ENCODE measurements at regions not wholly inside any gene's neighbourhood (a gene's known extent, or its start where the extent isn't known, plus 50 kb on each side); places are given as distances from the start of the nearest gene placed in this dataset.

DNA sequence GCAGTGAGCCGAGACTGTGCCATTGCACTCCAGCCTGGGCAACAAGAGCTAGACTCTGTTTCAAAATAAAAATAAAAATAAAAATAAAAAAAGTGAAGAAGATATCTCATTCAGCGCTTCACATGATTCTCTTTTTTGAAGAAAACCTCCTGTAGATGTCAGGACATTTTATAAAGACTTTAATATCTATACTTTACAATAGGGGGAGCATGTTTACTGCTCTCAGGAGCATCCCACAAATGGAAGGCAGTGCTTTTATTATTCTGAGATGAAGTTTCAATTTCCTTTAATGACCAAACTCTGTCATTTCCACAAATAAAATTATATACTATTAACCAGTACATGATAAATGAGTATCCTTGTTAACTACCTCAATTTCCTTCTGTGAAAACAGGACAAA, 118.7 kb upstream of the MYOCD start:
- Mint-ChIP-seq H3K27ac (ENCODE audit: unreplicated experiment) (no peak overlapping the region), H3K4me1 (ENCODE audit: low read depth) (peaks cover 28% of the 10 kb centered on the region), H3K36me3 (ENCODE audit: low read depth) (no peaks in the 10 kb centered on the region), H3K4me3 (ENCODE audit: unreplicated experiment) (no peak overlapping the region), H3K27me3 (ENCODE audit: low read depth) (no peaks in the 10 kb centered on the region), H3K9me3 (ENCODE audit: low read depth) (no peaks in the 10 kb centered on the region)
- TF ChIP-seq, protein P1, sequence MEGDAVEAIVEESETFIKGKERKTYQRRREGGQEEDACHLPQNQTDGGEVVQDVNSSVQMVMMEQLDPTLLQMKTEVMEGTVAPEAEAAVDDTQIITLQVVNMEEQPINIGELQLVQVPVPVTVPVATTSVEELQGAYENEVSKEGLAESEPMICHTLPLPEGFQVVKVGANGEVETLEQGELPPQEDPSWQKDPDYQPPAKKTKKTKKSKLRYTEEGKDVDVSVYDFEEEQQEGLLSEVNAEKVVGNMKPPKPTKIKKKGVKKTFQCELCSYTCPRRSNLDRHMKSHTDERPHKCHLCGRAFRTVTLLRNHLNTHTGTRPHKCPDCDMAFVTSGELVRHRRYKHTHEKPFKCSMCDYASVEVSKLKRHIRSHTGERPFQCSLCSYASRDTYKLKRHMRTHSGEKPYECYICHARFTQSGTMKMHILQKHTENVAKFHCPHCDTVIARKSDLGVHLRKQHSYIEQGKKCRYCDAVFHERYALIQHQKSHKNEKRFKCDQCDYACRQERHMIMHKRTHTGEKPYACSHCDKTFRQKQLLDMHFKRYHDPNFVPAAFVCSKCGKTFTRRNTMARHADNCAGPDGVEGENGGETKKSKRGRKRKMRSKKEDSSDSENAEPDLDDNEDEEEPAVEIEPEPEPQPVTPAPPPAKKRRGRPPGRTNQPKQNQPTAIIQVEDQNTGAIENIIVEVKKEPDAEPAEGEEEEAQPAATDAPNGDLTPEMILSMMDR (IDR thresholded peaks at IDR 0.05) = peak; percentile 69
- DNase-seq (ENCODE audit: low spot score) = no peak

DNA sequence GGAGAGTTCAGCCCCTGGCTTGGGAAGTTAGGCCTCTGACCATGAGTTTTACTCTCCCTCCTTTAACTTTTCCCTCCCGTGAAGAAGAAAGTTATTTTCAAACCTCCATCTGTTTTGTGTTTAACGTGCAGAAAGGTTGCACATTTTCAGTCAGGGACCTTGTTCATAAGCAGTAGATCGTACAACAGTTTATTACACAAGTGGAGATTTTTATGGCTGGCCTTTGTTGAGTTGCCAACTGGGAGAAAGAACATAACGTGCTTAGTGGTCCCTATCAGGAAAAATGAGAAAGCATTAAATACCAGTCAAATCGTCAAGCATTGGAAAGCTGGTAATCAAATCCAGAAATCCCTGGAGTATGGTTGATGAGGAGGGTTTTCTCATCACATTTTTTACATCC, 117.9 kb upstream of the MYOCD start:
- no peaks in the 10 kb centered on the region for H3K27me3 Mint-ChIP-seq (ENCODE audit: low read depth)
- no peak overlapping the region for H3K4me3 Mint-ChIP-seq (ENCODE audit: unreplicated experiment)
- no peak for DNase-seq (ENCODE audit: low spot score)
- H3K9me3 Mint-ChIP-seq (ENCODE audit: low read depth) = no peaks in the 10 kb centered on the region
- TF ChIP-seq, protein P1 (IDR thresholded peaks at IDR 0.05) = no peak
- H3K36me3 Mint-ChIP-seq (ENCODE audit: low read depth) = no peaks in the 10 kb centered on the region
- H3K4me1 Mint-ChIP-seq (ENCODE audit: low read depth) = peaks cover 32% of the 10 kb centered on the region
- H3K27ac Mint-ChIP-seq (ENCODE audit: unreplicated experiment) = no peak overlapping the region

DNA sequence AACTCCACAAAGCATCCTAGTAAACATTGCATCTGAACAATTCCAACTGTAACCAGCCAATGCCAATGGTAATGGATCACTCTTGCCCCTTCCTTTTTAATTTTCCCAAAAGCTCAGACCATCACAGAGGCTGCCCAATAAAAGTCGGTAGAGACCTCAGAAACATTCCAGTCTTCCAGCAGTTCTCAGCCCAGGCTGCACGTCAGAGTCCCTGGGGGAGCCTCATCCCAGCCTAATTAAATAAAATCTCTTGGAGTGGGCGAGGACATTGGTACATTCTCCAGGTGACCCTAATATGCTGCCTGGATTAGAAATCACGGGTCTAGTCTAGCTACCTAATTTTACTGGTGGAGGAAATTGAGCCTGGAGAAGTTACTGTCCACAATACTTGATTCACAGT, 117.1 kb upstream of the MYOCD start:
- no peaks in the 10 kb centered on the region for H3K27me3 Mint-ChIP-seq (ENCODE audit: low read depth)
- no peak overlapping the region for H3K4me3 Mint-ChIP-seq (ENCODE audit: unreplicated experiment)
- no peak for DNase-seq (ENCODE audit: low spot score)
- H3K9me3 Mint-ChIP-seq (ENCODE audit: low read depth) = no peaks in the 10 kb centered on the region
- TF ChIP-seq, protein P1 (IDR thresholded peaks at IDR 0.05) = peak; percentile 2
- H3K27ac Mint-ChIP-seq (ENCODE audit: unreplicated experiment) = peak overlapping the region; percentile 96
- H3K4me1 Mint-ChIP-seq (ENCODE audit: low read depth) = peaks cover 37% of the 10 kb centered on the region
- H3K36me3 Mint-ChIP-seq (ENCODE audit: low read depth) = no peaks in the 10 kb centered on the region

DNA sequence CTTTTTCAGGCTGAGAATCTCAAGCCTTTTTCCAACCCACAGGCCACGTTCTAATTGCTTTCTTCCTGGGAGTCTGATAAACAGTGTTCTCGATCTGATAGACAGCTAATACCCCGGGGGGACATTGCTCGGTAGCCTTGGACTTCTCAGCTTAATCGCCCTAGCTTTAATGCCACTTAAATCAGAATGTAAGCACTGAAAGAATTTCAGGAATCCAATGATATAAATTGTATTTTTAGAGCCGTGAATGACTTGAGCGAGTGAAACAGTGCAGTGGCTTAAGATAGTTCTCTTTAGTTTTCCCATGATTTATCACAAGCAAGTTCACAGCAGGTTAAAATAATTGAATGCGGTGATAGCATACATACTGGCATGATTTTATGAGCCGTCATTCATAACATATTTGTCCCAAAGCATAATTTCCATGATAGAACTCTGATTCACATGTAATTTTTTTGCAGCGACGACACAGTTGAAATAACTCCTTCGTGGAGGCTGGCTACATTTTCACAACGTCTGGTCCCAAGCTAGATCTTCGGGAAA, 116.1 kb upstream of the MYOCD start:
- Mint-ChIP-seq H3K27me3 (ENCODE audit: low read depth) (no peaks in the 10 kb centered on the region), H3K9me3 (ENCODE audit: low read depth) (no peaks in the 10 kb centered on the region), H3K4me1 (ENCODE audit: low read depth) (peaks cover 45% of the 10 kb centered on the region), H3K4me3 (ENCODE audit: unreplicated experiment) (peak overlapping the region; percentile 78), H3K36me3 (ENCODE audit: low read depth) (no peaks in the 10 kb centered on the region), H3K27ac (ENCODE audit: unreplicated experiment) (peak overlapping the region; percentile 96)
- TF ChIP-seq, protein P1 (IDR thresholded peaks at IDR 0.05) = no peak
- no peak for DNase-seq (ENCODE audit: low spot score)

DNA sequence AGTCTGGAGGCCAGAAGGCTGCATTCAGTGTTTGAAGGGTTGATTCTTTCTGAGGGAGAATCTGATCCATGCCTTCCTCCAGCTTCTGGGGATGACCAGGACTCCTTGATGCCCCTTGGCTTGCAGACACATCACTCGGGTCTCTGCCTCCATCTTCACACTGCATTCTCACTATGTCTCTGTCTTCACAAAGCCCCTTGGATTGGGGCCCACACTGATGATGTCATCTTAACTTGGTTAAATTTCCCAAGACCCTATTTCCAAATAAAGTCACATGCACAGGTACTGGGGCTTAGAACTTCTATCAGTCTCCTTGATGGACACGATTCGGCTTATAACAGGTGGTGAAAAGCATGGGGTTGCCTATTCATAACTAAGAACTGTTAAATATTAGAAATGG, 112.1 kb upstream of the MYOCD start:
- H3K4me1 Mint-ChIP-seq (ENCODE audit: low read depth) = peaks cover 61% of the 10 kb centered on the region
- H3K27me3 Mint-ChIP-seq (ENCODE audit: low read depth) = no peaks in the 10 kb centered on the region
- no peaks in the 10 kb centered on the region for H3K36me3 Mint-ChIP-seq (ENCODE audit: low read depth)
- DNase-seq (ENCODE audit: low spot score) = no peak
- TF ChIP-seq, protein P1 (IDR thresholded peaks at IDR 0.05) = no peak
- H3K9me3 Mint-ChIP-seq (ENCODE audit: low read depth) = no peaks in the 10 kb centered on the region
- no peak overlapping the region for H3K27ac Mint-ChIP-seq (ENCODE audit: unreplicated experiment)
- no peak overlapping the region for H3K4me3 Mint-ChIP-seq (ENCODE audit: unreplicated experiment)
